ENCODE measurements at regions not wholly inside any gene's neighbourhood (a gene's known extent, or its start where the extent isn't known, plus 50 kb on each side); places are given as distances from the start of the nearest gene placed in this dataset.

GRCh38 chr4:129916991-129917390 lies 821.0 kb downstream of the C4orf33 start:
- H3K27me3 ChIP-seq, result no peaks in the 10 kb centered on the region
- DNase-seq, result no peak
- no peaks in the 10 kb centered on the region for H3K36me3 ChIP-seq
- no peaks in the 10 kb centered on the region for H3K9me3 ChIP-seq
- intact Hi-C loops (cut with DNase I; ENCODE audit: low total_unique reads), result no loop called here
- no peak overlapping the region for H3K27ac ChIP-seq
- TF ChIP-seq CTCF (IDR thresholded peaks at IDR 0.05), result no peak
- no peaks in the 10 kb centered on the region for H3K4me1 ChIP-seq
- no peak overlapping the region for H3K4me3 ChIP-seq

GRCh38 chr4:129917651-129918050 lies 821.7 kb downstream of the C4orf33 start:
- no peak for TF ChIP-seq CTCF (IDR thresholded peaks at IDR 0.05)
- H3K4me3 ChIP-seq, result no peak overlapping the region
- no peaks in the 10 kb centered on the region for H3K9me3 ChIP-seq
- H3K27ac ChIP-seq, result no peak overlapping the region
- intact Hi-C loops (cut with DNase I; ENCODE audit: low total_unique reads), result no loop called here
- no peaks in the 10 kb centered on the region for H3K36me3 ChIP-seq
- no peaks in the 10 kb centered on the region for H3K27me3 ChIP-seq
- no peak for DNase-seq
- no peaks in the 10 kb centered on the region for H3K4me1 ChIP-seq

GRCh38 chr4:129926936-129927335 lies 831.0 kb downstream of the C4orf33 start:
- Histone ChIP-seq H3K27ac (no peak overlapping the region), H3K4me3 (no peak overlapping the region), H3K9me3 (no peaks in the 10 kb centered on the region), H3K4me1 (no peaks in the 10 kb centered on the region), H3K36me3 (no peaks in the 10 kb centered on the region), H3K27me3 (no peaks in the 10 kb centered on the region)
- intact Hi-C loops (cut with DNase I; ENCODE audit: low total_unique reads), result no loop called here
- DNase-seq, result no peak
- no peak for TF ChIP-seq CTCF (IDR thresholded peaks at IDR 0.05)

GRCh38 chr4:129929052-129929451 lies 833.1 kb downstream of the C4orf33 start:
- no peak overlapping the region for H3K4me3 ChIP-seq
- no peaks in the 10 kb centered on the region for H3K27me3 ChIP-seq
- H3K4me1 ChIP-seq, result no peaks in the 10 kb centered on the region
- H3K9me3 ChIP-seq, result no peaks in the 10 kb centered on the region
- no peak for DNase-seq
- intact Hi-C loops (cut with DNase I; ENCODE audit: low total_unique reads), result no loop called here
- TF ChIP-seq CTCF (IDR thresholded peaks at IDR 0.05), result no peak
- H3K36me3 ChIP-seq, result no peaks in the 10 kb centered on the region
- no peak overlapping the region for H3K27ac ChIP-seq

- intact Hi-C loops (cut with DNase I; ENCODE audit: low total_unique reads), result no loop called here
- Histone ChIP-seq H3K27ac (no peak overlapping the region), H3K36me3 (no peaks in the 10 kb centered on the region), H3K9me3 (no peaks in the 10 kb centered on the region), H3K4me3 (no peak overlapping the region), H3K27me3 (no peaks in the 10 kb centered on the region), H3K4me1 (no peaks in the 10 kb centered on the region)
- no peak for DNase-seq
- TF ChIP-seq CTCF (IDR thresholded peaks at IDR 0.05), result no peak
Measured at GRCh38 chr4:129929984-129930383, 834.0 kb downstream of the C4orf33 start.

- no peak for TF ChIP-seq CTCF (IDR thresholded peaks at IDR 0.05)
- Histone ChIP-seq H3K9me3 (no peaks in the 10 kb centered on the region), H3K27me3 (no peaks in the 10 kb centered on the region), H3K4me3 (no peak overlapping the region), H3K27ac (no peak overlapping the region), H3K36me3 (no peaks in the 10 kb centered on the region), H3K4me1 (no peaks in the 10 kb centered on the region)
- intact Hi-C loops (cut with DNase I; ENCODE audit: low total_unique reads), result no loop called here
- no peak for DNase-seq
Measured at GRCh38 chr4:129950217-129950616, 854.3 kb downstream of the C4orf33 start.
